ENCODE measurements at regions not wholly inside any gene's neighbourhood (a gene's known extent, or its start where the extent isn't known, plus 50 kb on each side); places are given as distances from the start of the nearest gene placed in this dataset.

DNA sequence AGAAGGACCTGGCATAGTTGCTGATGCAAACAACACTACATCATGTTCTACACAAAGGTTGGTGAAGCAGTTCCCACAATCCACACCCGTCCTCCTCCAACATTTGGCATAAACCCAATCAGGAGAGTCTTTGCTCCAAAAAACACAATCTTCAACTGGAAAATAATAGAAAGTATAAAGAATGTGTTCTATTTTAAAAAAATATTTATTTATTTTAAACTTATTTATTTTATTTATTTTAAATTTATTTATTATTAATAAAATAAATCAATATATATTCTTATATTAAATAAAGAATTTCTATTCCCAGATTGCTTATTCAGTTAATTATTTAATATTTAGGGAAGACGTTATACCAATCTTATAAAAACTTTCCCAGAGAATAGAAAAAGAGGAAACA lies 1753.7 kb upstream of the AGA start:
- no peak for ATAC-seq (ENCODE audit: insufficient read depth, low read depth)

GRCh38 chr4:179196511-179196910 lies 1754.3 kb upstream of the AGA start:
- Histone ChIP-seq H3K9ac (ENCODE audit: low read depth, low read length) (no peak overlapping the region), H3K4me2 (ENCODE audit: insufficient read depth, low read length) (no peak overlapping the region), H3K79me2 (ENCODE audit: insufficient read depth, low read length) (no peaks in the 10 kb centered on the region), H3K4me3 (ENCODE audit: low read depth in 1 of 2, low read length in 2 of 2) (no peak overlapping the region), H3K36me3 (ENCODE audit: insufficient read depth, low read length) (no peaks in the 10 kb centered on the region), H2AFZ (ENCODE audit: low read depth, low read length) (no peak overlapping the region), H3K27me3 (ENCODE audit: insufficient read depth, low read length, poor library complexity) (no peaks in the 10 kb centered on the region), H3K27ac (ENCODE audit: low read length) (no peak overlapping the region), H3K4me1 (ENCODE audit: insufficient read depth, low read length) (no peaks in the 10 kb centered on the region), H3K9me3 (ENCODE audit: insufficient read depth, low read length, severe bottlenecking) (no peaks in the 10 kb centered on the region), H4K20me1 (ENCODE audit: insufficient read depth, low read length) (no peaks in the 10 kb centered on the region)
- TF ChIP-seq, protein P1, sequence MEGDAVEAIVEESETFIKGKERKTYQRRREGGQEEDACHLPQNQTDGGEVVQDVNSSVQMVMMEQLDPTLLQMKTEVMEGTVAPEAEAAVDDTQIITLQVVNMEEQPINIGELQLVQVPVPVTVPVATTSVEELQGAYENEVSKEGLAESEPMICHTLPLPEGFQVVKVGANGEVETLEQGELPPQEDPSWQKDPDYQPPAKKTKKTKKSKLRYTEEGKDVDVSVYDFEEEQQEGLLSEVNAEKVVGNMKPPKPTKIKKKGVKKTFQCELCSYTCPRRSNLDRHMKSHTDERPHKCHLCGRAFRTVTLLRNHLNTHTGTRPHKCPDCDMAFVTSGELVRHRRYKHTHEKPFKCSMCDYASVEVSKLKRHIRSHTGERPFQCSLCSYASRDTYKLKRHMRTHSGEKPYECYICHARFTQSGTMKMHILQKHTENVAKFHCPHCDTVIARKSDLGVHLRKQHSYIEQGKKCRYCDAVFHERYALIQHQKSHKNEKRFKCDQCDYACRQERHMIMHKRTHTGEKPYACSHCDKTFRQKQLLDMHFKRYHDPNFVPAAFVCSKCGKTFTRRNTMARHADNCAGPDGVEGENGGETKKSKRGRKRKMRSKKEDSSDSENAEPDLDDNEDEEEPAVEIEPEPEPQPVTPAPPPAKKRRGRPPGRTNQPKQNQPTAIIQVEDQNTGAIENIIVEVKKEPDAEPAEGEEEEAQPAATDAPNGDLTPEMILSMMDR (IDR thresholded peaks at IDR 0.05; ENCODE audit: borderline replicate concordance, extremely low read depth, low read length, poor library complexity, severe bottlenecking), result no peak
- no peak for TF ChIP-seq EZH2 (IDR thresholded peaks at IDR 0.05; ENCODE audit: borderline replicate concordance, low read depth, low read length, severe bottlenecking)
- ATAC-seq (ENCODE audit: insufficient read depth, low read depth) (no peak), DNase-seq (no peak)

More for the DNA sequence above, 1753.7 kb upstream of the AGA start:
- no peak for DNase-seq
- TF ChIP-seq, protein P1 (IDR thresholded peaks at IDR 0.05; ENCODE audit: borderline replicate concordance, extremely low read depth, low read length, poor library complexity, severe bottlenecking), result no peak
- no peak for TF ChIP-seq EZH2 (IDR thresholded peaks at IDR 0.05; ENCODE audit: borderline replicate concordance, low read depth, low read length, severe bottlenecking)
- Histone ChIP-seq H3K9me3 (ENCODE audit: insufficient read depth, low read length, severe bottlenecking) (no peaks in the 10 kb centered on the region), H3K4me1 (ENCODE audit: insufficient read depth, low read length) (no peaks in the 10 kb centered on the region), H3K79me2 (ENCODE audit: insufficient read depth, low read length) (no peaks in the 10 kb centered on the region), H3K36me3 (ENCODE audit: insufficient read depth, low read length) (no peaks in the 10 kb centered on the region), H3K27ac (ENCODE audit: low read length) (no peak overlapping the region), H2AFZ (ENCODE audit: low read depth, low read length) (no peak overlapping the region), H3K4me2 (ENCODE audit: insufficient read depth, low read length) (no peak overlapping the region), H3K27me3 (ENCODE audit: insufficient read depth, low read length, poor library complexity) (no peaks in the 10 kb centered on the region), H3K4me3 (ENCODE audit: low read depth in 1 of 2, low read length in 2 of 2) (no peak overlapping the region), H4K20me1 (ENCODE audit: insufficient read depth, low read length) (no peaks in the 10 kb centered on the region), H3K9ac (ENCODE audit: low read depth, low read length) (no peak overlapping the region)

DNA sequence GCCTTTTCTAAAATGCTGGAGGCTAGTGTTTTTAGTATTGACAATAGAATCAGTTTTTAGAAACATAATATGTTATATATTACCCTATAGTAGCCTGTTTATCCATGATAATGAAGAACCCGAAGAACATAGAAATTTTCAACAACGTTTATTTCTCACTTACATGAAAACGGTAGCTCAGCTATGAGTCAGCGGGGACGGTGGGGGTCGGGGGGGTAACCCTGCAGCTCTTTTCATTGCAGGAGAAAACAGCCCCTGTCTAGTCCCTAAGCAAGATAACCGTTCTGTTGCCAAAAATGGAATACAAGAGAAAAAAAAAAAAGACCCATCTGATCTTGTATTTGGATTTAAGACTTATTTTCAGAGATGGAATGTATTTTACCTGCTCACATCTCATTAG lies 1758.4 kb upstream of the AGA start:
- TF ChIP-seq EZH2 (IDR thresholded peaks at IDR 0.05; ENCODE audit: borderline replicate concordance, low read depth, low read length, severe bottlenecking), result no peak
- TF ChIP-seq, protein P1 (IDR thresholded peaks at IDR 0.05; ENCODE audit: borderline replicate concordance, extremely low read depth, low read length, poor library complexity, severe bottlenecking), result no peak
- Histone ChIP-seq H4K20me1 (ENCODE audit: insufficient read depth, low read length) (no peaks in the 10 kb centered on the region), H3K4me1 (ENCODE audit: insufficient read depth, low read length) (no peaks in the 10 kb centered on the region), H3K27ac (ENCODE audit: low read length) (no peak overlapping the region), H3K36me3 (ENCODE audit: insufficient read depth, low read length) (no peaks in the 10 kb centered on the region), H2AFZ (ENCODE audit: low read depth, low read length) (no peak overlapping the region), H3K79me2 (ENCODE audit: insufficient read depth, low read length) (no peaks in the 10 kb centered on the region), H3K27me3 (ENCODE audit: insufficient read depth, low read length, poor library complexity) (no peaks in the 10 kb centered on the region), H3K4me2 (ENCODE audit: insufficient read depth, low read length) (no peak overlapping the region), H3K4me3 (ENCODE audit: low read depth in 1 of 2, low read length in 2 of 2) (no peak overlapping the region), H3K9ac (ENCODE audit: low read depth, low read length) (no peak overlapping the region), H3K9me3 (ENCODE audit: insufficient read depth, low read length, severe bottlenecking) (no peaks in the 10 kb centered on the region)
- ATAC-seq (ENCODE audit: insufficient read depth, low read depth) (no peak), DNase-seq (no peak)

- Histone ChIP-seq H3K4me1 (ENCODE audit: insufficient read depth, low read length) (no peaks in the 10 kb centered on the region), H3K9ac (ENCODE audit: low read depth, low read length) (no peak overlapping the region), H3K27me3 (ENCODE audit: insufficient read depth, low read length, poor library complexity) (no peaks in the 10 kb centered on the region), H2AFZ (ENCODE audit: low read depth, low read length) (no peak overlapping the region), H4K20me1 (ENCODE audit: insufficient read depth, low read length) (no peaks in the 10 kb centered on the region), H3K4me3 (ENCODE audit: low read depth in 1 of 2, low read length in 2 of 2) (no peak overlapping the region), H3K9me3 (ENCODE audit: insufficient read depth, low read length, severe bottlenecking) (no peaks in the 10 kb centered on the region), H3K27ac (ENCODE audit: low read length) (no peak overlapping the region), H3K36me3 (ENCODE audit: insufficient read depth, low read length) (no peaks in the 10 kb centered on the region), H3K79me2 (ENCODE audit: insufficient read depth, low read length) (no peaks in the 10 kb centered on the region), H3K4me2 (ENCODE audit: insufficient read depth, low read length) (no peak overlapping the region)
- ATAC-seq (ENCODE audit: insufficient read depth, low read depth) (no peak), DNase-seq (no peak)
- TF ChIP-seq, protein P1 (IDR thresholded peaks at IDR 0.05; ENCODE audit: borderline replicate concordance, extremely low read depth, low read length, poor library complexity, severe bottlenecking), result no peak
- no peak for TF ChIP-seq EZH2 (IDR thresholded peaks at IDR 0.05; ENCODE audit: borderline replicate concordance, low read depth, low read length, severe bottlenecking)
Measured at GRCh38 chr4:179225594-179225993, 1783.4 kb upstream of the AGA start.
